ENCODE measurements at regions not wholly inside any gene's neighbourhood (a gene's known extent, or its start where the extent isn't known, plus 50 kb on each side); places are given as distances from the start of the nearest gene placed in this dataset.

DNA sequence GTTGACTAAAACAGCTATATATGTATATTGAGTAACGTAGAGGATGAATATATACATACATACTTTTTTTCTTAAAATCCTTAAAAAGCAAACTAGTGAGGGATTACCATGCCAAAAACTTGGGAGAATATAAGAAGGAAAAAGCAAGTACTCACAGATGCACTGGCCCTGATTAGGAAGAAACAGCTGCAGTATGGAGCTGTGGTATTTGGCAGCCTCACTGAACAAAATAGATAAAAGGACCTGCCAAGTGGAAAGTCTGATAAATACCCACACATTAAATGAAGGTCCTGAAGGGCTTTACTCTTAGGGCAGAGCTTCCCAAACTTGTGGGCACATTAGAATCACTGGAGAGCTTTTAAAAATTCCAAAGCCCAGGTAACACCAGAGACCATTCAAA lies 80.6 kb downstream of the FEM1C start:
- POLR2A ChIA-PET = no interaction called here
- Histone ChIP-seq H3K36me3 (replicated peaks in 1 of 2; ENCODE audit: control insufficient read depth in 1 of 2, insufficient read depth in 2 of 2, low read length in 2 of 2) (no peaks in the 10 kb centered on the region), H3K27me3 (ENCODE audit: control insufficient read depth in 1 of 2, insufficient read depth in 2 of 2, low read length in 2 of 2) (no peaks in the 10 kb centered on the region), H3K9me3 (ENCODE audit: low read length) (no peaks in the 10 kb centered on the region), H2AFZ (ENCODE audit: low read length) (no peak overlapping the region), H3K9ac (ENCODE audit: insufficient read depth, low read depth, low read length) (no peak overlapping the region), H3K4me3 (replicated peaks in 1 of 3; ENCODE audit: insufficient read depth in 1 of 3, low read depth in 2 of 3, low read length in 3 of 3) (no peak overlapping the region), H3K27ac (ENCODE audit: extremely low read length, insufficient read depth, low read length) (no peak overlapping the region), H3K79me2 (ENCODE audit: insufficient read depth, low read length) (no peaks in the 10 kb centered on the region), H3K4me2 (ENCODE audit: low read depth, low read length) (no peak overlapping the region), H4K20me1 (ENCODE audit: insufficient read depth, low read length) (no peaks in the 10 kb centered on the region), H3K4me1 (ENCODE audit: insufficient read depth, low read length) (no peaks in the 10 kb centered on the region)
- ATAC-seq (no peak), DNase-seq (ENCODE audit: low spot score) (no peak), FAIRE-seq (no peak)
- in situ Hi-C loops (cut with HindIII; ENCODE audit: extremely low pct_ligation_motif_present, low pct_unique_long_range_greater_than_20kb) (no loop called here), intact Hi-C loops (cut with micrococcal nuclease; ENCODE audit: unreplicated experiment) (no loop called here)
- WGBS (ENCODE audit: low lambda C conversion rate) = 5% methylated on average over 1 of the region's 1 CpG
- CTCF ChIA-PET (ENCODE audit: low intra/inter-chr PET ratio, low total read pairs) = no interaction called here
- BruUV-seq (replicated peaks) = no TSS peak
- TF ChIP-seq ZNF460 (CRISPR knock-in tag; IDR thresholded peaks at IDR 0.05; ENCODE audit: borderline replicate concordance) (no peak), ZNF598 (CRISPR knock-in tag; IDR thresholded peaks at IDR 0.05; ENCODE audit: borderline replicate concordance) (no peak), DMTF1 (CRISPR knock-in tag; IDR thresholded peaks at IDR 0.05) (no peak), NR2F6 (IDR thresholded peaks at IDR 0.05) (no peak), NR2F6 (CRISPR knock-in tag; IDR thresholded peaks at IDR 0.05) (no peak)
- TF ChIP-seq, protein P1, sequence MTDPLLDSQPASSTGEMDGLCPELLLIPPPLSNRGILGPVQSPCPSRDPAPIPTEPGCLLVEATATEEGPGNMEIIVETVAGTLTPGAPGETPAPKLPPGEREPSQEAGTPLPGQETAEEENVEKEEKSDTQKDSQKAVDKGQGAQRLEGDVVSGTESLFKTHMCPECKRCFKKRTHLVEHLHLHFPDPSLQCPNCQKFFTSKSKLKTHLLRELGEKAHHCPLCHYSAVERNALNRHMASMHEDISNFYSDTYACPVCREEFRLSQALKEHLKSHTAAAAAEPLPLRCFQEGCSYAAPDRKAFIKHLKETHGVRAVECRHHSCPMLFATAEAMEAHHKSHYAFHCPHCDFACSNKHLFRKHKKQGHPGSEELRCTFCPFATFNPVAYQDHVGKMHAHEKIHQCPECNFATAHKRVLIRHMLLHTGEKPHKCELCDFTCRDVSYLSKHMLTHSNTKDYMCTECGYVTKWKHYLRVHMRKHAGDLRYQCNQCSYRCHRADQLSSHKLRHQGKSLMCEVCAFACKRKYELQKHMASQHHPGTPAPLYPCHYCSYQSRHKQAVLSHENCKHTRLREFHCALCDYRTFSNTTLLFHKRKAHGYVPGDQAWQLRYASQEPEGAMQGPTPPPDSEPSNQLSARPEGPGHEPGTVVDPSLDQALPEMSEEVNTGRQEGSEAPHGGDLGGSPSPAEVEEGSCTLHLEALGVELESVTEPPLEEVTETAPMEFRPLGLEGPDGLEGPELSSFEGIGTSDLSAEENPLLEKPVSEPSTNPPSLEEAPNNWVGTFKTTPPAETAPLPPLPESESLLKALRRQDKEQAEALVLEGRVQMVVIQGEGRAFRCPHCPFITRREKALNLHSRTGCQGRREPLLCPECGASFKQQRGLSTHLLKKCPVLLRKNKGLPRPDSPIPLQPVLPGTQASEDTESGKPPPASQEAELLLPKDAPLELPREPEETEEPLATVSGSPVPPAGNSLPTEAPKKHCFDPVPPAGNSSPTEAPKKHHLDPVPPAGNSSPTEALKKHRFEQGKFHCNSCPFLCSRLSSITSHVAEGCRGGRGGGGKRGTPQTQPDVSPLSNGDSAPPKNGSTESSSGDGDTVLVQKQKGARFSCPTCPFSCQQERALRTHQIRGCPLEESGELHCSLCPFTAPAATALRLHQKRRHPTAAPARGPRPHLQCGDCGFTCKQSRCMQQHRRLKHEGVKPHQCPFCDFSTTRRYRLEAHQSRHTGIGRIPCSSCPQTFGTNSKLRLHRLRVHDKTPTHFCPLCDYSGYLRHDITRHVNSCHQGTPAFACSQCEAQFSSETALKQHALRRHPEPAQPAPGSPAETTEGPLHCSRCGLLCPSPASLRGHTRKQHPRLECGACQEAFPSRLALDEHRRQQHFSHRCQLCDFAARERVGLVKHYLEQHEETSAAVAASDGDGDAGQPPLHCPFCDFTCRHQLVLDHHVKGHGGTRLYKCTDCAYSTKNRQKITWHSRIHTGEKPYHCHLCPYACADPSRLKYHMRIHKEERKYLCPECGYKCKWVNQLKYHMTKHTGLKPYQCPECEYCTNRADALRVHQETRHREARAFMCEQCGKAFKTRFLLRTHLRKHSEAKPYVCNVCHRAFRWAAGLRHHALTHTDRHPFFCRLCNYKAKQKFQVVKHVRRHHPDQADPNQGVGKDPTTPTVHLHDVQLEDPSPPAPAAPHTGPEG (CRISPR knock-in tag; IDR thresholded peaks at IDR 0.05) = no peak
